D341Med (cell line): ENCODE measurements at regions not wholly inside any gene's neighbourhood (a gene's known extent, or its start where the extent isn't known, plus 50 kb on each side); places are given as distances from the start of the nearest gene placed in this dataset.
"Not testable (repeated sequence)": the region's sequence is repeated elsewhere in the genome, so short reads cannot be mapped to it uniquely, and the experiment has no call there.

ENCODE experiments used
- DNase-seq: peaks from one replicate; pipeline ENCODE4 v3.0.0; 2012; ENCODE audit warnings: low spot score

DNA sequence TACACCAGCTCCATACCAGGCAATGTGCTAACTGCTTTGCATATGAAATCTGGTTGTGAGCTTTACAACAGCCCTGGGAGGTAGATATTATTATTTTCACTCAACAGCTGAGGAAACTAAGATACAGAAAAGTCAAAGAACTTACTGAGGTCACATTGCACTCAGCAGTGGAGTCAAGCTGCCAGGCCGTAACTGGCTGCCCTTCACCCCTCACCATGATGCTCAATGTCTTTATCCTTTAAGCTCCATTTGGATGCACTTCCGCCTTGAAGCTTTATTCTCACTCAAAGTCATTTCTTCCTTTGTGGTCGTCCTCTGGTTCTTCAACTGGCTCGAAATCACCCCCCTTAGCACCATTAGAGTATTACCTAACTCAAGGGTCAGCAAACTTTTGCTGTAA lies 81.7 kb upstream of the RALGPS2 start:
- no peak for DNase-seq

- DNase-seq, result no peak
Observed at GRCh38 chr1:178643831-178644230, 81.2 kb upstream of the RALGPS2 start.

DNA sequence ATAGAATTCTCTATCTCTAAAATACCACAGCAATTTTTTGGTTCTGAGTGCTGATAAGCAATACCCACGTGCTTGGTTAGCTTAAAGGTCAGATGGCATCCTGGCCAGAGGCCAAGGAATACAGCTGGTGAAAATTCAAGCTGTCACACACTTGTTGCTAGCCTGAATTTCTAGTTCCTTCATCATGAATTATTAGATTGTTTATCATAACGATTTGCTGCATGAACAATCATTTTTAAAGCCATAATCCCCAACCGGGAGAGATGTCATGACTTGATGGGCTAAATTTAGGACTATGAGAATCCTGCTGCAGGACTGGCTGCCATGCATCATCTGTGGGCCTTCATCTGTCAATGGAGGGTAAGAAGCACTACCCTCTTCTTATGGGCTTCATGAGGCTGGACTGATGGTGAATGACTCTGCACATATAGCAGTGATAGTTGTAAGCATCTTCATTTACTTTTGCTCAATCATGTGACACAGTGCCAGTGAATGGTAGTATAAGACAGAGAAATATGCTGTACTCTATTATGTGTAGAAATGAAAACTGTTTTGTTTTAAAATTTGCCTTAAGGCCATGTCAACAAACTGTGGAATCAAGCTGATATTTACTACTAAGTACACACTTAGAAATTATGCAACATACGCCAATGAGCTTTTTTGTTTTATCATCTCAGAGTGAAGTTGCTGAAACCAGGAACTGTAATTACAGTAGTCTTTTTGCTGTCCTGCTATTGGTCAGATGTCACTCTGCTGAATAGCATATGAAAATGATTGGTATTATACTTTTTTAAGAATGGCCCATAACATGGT lies 80.5 kb upstream of the RALGPS2 start:
- no peak for DNase-seq

GRCh38 chr1:178645157-178645807 lies 79.8 kb upstream of the RALGPS2 start:
- DNase-seq, result no peak

DNA sequence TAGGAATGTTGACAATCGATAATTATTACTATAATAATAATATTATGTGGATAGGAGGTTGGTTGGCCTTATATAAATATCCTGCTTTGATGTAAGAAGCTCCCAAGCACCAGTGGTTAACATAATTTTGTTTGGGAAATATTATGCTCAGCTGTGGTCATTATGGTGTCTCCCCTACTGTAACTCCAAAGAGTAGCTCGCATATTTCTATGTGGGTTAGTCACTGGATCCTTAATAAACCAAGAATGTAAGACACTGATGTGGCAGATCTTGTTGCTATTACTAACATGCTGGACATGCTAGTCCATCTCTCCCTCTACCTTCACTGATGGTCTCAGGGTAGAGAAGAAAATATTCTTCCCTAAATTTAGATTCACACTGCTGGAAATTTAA lies 79.2 kb upstream of the RALGPS2 start:
- DNase-seq, result no peak

DNA sequence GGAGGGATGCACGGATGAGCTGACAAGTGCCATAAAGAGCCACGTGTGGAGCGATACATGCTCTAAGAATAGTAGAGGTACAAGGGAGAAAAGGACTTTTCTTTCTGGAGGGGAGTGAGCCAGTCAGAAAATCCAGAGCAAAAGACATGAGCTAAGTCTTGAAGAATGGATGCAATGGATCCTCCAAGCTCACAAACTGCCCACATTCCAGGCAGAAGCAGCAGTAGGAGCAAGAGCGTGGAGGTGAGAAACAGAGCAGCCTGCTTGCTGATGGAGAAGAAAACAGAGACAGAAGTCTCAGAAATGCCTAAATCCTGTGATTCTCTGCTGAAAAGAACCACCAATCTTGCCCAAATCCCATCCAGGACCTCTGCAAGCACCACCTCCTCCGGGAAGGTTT lies 78.2 kb upstream of the RALGPS2 start:
- no peak for DNase-seq

DNA sequence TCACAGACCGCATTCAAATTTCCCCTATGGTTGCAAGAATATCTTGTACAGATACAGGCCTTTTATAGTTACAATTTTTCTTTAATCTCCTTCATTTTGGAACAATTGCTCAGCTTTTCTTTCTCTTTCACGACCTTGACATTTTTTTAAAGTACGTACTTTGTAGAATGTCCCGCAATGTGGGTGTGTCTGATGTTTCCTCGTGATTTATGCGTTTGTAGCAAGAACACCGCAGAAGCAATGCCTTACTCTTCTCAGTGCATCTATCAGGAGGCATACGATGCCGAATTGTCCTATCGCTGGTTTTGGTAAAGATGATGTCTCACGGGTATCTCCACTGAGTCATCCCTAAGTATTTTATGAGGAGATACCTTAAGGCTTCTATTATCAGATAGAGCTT lies 76.9 kb upstream of the RALGPS2 start:
- DNase-seq, result no peak

DNA sequence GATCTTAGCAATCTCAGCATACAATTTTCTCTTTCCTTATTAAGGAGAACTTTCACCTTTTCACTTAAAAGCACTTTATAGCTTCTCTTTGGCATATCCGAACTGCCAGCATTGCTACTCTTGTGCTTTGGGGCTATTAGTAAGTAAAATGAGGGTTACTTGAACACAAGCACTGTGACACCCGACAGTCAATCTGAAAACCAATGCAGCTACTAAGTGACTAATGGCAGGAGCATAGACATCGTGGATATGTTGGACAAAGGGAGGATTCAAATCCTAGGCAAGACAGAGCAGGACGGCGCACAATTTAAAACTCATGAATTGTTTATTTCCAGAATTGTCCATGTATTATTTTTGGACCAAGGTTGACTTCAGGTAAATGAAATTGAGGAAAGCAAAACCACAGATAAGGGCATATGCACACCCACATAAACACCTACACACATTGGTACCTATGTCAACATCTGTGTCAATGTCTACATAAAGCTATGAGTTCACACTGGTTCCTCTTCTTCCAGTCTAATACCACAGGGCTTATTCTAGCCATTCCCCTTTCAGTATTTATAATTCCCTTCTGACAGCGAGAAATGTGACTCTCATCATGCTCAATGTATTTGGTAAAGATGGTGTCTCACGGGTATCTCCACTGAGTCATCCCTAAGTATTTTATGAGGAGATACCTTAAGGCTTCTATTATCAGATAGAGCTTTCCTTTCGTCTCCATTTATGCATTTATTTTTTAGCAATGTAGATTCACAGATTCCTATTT lies 75.3 kb upstream of the RALGPS2 start:
- no peak for DNase-seq

- peak; percentile 48 for DNase-seq
Observed at GRCh38 chr1:178650934-178651511, 74.0 kb upstream of the RALGPS2 start.

DNA sequence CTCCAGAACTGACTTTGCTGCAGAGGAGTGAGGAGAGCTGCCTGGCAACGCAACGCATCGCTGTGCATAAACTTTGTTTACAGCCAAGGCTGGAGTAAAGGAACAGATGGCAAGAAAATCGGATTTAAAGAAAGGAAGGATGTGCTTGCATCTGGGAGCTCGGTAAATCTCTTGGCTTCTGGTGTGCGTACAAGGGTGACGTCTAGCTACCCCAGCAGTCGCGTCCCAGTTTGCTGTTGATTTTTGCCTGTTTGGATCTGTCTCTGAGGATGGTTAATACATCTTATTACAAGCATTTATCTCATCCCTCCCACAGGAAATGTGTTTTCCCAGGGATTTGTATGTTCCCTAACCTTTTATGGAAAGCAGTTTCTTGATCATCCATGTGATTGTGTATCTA lies 73.3 kb upstream of the RALGPS2 start:
- DNase-seq, result peak; percentile 90

DNA sequence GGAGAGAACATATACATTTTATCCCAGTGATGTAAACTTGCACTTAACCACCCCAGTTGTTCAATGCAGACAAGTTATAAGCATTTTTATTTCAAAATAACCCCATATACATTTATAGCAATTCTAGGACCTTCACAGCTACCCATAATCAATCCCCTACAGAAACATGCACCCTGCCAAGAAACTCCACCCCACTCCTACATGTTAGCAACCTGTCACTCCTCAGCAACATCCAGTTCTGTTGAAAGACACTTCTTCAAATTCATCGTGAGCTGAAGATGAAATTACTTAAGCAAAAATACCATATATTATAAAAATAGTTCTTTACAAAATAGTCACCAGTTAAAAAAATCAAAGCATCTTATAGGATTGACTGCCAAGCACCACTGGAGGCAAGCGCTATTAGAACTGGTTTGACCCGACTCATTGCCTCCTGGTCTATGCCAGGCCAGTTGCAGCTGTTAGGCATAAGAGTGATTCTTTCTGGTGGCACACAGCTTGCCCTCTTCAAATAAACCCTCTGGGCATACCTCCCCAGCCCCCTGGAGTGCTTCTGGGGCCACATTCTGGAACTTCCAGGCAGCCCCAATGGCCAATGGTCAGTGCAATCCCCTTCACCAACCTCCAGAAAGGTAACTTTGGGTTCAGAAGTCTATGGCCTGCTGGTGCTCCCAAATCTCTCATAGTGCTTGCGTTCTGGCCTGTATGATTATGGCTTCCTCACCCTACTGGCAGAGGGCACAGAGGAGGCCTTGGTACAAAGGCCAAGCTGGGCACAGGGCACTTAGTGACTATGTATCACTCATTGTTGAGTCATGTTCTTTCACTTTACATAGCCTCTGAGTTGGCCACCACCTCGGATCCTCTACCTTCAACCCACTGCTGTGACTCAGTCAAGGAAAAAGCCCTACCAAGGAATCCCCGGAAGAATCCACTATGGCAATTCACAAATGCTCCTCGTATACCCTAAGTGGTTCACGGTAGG lies 72.2 kb upstream of the RALGPS2 start:
- no peak for DNase-seq

- no peak for DNase-seq
Observed at GRCh38 chr1:178659789-178660208, 65.2 kb upstream of the RALGPS2 start.

DNA sequence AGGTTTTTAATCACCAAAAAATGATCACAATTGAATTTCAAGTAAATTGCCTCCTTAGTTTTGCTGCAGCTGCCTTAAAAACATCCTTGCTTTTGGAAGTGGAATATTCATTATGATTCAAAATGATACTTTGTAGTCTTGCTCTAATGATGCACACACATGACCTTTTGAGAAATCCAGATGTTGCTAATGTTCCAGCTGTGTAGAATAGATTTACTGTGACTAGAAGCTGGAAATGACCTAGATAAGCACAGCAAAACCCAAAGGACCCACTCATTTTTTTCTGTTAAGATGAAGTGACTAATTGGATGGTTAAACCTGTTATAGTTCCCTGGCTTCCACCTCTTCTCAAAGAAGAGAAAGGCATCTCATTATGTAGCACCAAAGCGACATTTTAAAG lies 64.6 kb upstream of the RALGPS2 start:
- DNase-seq, result no peak

GRCh38 chr1:178664278-178664677 lies 60.8 kb upstream of the RALGPS2 start:
- no peak for DNase-seq

- no peak for DNase-seq
Observed at GRCh38 chr1:178665579-178665978, 59.5 kb upstream of the RALGPS2 start.

DNA sequence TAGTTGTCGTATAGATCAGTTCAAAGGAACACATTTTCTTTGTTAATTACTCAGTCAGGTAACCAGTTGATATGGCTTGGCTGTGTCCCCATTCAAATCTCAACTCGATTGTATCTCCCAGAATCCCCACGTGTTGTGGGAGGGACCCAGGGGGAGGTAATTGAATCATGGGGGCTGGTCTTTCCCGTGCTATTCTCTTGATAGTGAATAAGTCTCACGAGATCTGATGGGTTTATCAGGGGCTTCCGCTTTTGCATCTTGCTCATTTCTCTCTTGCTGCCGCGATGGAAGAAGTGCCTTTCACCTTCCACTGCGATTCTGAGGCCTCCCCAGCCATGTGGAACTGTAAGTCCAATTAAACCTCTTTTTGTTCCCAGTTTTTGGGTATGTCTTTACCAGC lies 58.2 kb upstream of the RALGPS2 start:
- not testable (repeated sequence) for DNase-seq

GRCh38 chr1:178672434-178672833 lies 52.6 kb upstream of the RALGPS2 start:
- no peak for DNase-seq

DNA sequence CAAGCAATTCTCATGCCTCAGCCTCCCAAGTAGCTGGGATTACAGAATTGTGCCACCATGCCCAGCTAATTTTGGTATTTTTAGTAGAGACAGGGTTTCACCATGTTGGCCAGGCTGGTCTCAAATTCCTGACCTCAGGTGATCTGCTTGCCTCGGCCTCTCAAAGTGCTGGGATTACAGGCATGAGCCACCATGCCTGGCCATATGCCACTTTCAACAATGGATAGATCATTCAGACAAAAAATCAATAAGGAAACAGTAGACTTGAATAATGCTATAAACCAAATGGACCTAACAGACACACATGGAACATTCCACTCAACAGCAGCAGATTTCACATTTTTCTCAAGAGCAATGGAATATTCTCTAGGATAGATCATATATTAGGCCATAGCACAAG lies 50.5 kb upstream of the RALGPS2 start:
- DNase-seq, result not testable (repeated sequence)
